ENCODE measurements at regions not wholly inside any gene's neighbourhood (a gene's known extent, or its start where the extent isn't known, plus 50 kb on each side); places are given as distances from the start of the nearest gene placed in this dataset.

DNA sequence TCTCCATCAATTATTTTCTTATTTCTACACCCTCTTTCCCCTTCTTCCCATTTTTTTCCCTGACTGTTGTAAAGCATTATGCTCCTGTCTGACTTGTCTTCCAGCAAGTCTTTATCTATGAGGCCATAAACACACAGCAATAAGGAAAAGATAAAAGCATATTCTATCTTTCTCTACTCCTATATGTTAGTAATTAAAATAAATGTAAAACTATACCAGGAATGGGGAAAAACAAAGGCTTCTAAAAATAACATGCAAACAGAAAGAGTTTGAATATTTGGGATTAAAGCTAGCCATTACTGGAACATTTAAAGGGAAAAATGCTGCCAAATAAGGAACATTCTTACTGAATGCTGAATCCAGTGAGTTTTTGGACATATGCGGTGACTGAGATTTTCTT is 471.7 kb upstream of the HS3ST1 start:
- no peak for DNase-seq
- intact Hi-C loops (cut with micrococcal nuclease) = no loop called here
- no peak for ATAC-seq

DNA sequence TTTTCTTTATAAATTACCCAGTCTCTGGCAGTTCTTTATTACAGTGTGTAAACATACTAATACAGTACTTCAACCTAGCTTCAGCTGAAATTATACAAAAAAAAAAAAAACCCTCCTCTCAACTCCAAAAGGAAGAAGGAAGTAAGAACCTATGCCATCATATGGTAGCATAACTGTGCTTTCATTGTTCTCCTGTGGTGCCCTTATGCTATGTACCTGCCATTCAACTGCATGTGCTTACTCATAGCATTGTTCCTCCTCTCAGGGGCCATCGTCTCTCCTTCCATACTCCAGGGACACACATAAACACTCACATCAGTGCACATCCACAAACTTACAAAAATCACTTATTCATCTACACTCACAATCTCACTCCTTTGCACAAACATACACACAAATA is 470.1 kb upstream of the HS3ST1 start:
- intact Hi-C loops (cut with micrococcal nuclease) = no loop called here
- ATAC-seq (no peak), DNase-seq (no peak)

DNA sequence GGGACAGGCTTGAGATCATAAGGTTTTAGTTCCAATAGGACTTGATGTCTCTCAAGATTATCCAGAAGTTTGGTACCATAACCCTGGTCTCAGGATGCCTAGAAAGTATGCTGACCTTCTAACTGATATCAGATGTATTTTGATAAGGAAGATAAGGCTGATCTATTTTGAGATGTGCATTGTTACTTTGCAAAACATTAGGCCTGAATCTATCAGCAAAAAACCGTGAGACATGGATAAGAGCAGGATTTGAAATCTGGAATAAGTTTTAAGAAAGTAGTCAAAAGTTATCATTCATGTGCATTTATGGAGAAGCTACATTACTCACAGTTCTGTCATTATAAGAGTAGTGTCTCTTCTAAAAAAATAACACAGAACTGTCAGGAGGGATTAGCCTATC is 467.1 kb upstream of the HS3ST1 start:
- intact Hi-C loops (cut with micrococcal nuclease) = no loop called here
- no peak for ATAC-seq
- DNase-seq = no peak

DNA sequence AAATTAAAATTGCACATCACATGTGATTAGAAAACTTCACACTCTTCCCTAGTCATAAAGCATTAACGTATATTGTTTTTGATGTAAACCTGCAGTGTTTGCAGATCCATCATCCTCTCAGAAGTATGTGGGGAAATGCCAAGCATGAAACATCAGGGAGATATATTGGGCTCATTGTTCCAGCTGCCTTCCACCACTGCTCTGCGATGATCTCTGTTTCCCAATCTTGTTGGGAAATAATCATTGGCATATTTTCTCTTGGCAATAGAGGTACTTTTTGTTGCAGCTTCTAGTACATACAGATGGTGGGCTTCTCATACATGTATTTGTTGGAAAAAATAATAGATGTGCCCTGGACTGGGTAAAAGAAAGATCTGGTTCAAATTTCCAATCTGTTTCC is 466.3 kb upstream of the HS3ST1 start:
- DNase-seq (no peak), ATAC-seq (no peak)
- intact Hi-C loops (cut with micrococcal nuclease) = no loop called here

DNA sequence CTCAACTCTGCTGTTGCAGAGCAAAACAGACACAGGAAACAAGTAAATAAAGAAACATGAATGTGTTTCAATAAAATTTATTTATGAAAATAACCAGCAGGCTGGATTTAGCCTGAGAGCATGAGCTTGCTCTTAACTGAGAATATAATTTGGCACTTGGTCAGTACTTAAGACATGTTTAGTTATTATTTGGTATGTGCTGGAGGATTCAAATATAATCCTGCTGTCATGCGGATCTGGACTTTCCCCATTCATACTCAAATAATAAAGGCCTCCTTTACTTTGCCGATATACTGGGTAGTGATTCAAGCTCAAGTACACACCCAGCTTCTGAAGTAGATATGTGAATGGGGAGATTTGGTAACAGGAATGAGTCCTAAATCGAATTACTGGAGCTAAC is 465.5 kb upstream of the HS3ST1 start:
- intact Hi-C loops (cut with micrococcal nuclease) = no loop called here
- no peak for ATAC-seq
- DNase-seq = no peak

DNA sequence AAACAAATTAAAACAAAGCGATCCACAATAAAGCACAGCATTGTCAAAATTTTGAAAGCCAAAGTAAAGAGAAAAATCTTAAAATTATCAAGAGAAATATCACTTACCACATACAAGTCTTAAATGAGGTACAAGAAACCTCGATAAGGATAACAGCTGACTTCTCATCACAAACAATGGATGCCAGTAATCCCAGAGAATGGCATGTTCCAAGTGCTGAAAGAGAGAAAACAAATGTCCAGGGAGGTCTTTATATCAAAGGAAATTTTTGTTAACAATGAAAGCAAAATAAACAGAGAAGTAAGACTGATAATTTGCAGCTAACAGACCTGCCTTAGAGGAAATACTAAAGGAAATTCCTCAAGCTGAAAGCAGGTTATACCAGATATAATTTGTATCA is 460.4 kb upstream of the HS3ST1 start:
- DNase-seq (no peak), ATAC-seq (no peak)
- intact Hi-C loops (cut with micrococcal nuclease) = no loop called here

DNA sequence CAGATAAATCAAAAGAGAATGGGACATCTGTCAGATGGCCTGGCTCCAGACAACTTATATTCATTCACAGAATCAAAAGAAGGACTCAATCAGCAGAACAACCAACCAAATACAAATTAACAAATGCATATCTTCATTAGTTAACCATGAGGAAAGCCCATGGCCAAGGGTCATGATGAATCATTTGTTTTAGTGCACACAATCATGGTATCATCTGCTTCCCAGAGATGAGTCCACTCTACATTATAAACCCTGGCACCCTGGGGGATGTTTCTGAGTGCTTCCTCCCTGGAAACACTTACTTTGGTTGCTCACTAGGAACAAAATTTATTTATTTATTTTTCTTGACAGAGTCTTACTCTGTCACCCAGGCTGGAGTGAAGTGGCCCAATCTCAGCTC is 453.3 kb upstream of the HS3ST1 start:
- DNase-seq (no peak), ATAC-seq (no peak)
- intact Hi-C loops (cut with micrococcal nuclease) = no loop called here

DNA sequence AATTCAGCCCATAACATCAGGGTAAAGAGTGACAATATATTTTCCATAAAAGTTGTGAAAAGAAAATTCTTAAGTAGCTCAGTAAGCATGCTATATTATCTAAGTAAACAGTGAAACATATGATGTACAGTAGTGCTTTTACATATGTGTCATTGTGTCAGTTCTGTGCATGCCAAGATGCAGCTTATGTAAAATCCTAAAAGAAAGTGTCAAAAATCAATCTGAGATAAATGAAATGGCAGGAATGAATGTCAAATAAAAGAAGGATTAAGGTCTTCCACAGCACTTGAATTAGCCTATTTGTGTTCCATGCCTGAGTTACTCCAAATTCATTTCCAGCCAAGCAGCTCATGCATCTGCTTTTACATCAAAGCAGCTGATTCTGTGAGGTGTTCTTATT is 452.7 kb upstream of the HS3ST1 start:
- no peak for DNase-seq
- ATAC-seq = no peak
- intact Hi-C loops (cut with micrococcal nuclease) = no loop called here

DNA sequence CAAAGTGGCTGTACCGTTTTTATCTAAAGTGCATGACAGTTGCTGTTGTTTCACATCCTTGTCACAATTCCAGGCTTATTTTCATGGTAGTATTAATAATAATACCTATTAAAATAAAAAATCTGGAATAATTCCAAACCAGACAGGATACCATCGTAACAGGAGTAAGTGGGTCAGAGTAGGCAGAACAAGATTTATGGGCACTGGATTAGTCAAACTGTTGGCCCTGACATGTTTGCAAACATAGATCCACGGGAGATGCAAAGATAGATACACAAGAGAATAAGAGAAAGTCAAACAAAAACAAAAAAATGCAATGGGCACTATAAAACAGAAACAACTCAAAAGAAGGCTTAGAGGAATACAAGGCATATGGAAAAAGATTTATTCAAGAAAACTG is 449.5 kb upstream of the HS3ST1 start:
- ATAC-seq = no peak
- intact Hi-C loops (cut with micrococcal nuclease) = no loop called here

DNA sequence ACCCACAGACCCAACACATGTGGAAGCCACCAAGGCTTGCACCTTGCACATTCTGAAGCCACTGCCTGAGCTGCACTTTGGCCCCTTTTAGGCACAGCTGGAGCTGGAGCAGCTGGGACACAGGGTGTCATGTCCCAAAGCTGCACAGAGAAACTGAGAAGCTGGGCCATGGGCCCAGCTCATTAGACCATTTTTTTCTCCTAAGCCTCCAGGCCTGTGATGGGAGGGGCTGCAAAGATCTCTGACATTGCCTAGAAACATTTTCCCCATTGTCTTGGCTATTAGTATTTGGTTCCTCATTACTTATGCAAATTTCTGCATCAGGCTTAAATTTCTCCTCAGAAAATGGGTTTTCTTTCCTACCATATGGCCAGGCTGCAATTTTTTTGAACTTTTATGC is 447.4 kb upstream of the HS3ST1 start:
- DNase-seq (no peak), ATAC-seq (no peak)
- intact Hi-C loops (cut with micrococcal nuclease) = no loop called here

More for the DNA sequence above, 449.5 kb upstream of the HS3ST1 start:
- DNase-seq = no peak

DNA sequence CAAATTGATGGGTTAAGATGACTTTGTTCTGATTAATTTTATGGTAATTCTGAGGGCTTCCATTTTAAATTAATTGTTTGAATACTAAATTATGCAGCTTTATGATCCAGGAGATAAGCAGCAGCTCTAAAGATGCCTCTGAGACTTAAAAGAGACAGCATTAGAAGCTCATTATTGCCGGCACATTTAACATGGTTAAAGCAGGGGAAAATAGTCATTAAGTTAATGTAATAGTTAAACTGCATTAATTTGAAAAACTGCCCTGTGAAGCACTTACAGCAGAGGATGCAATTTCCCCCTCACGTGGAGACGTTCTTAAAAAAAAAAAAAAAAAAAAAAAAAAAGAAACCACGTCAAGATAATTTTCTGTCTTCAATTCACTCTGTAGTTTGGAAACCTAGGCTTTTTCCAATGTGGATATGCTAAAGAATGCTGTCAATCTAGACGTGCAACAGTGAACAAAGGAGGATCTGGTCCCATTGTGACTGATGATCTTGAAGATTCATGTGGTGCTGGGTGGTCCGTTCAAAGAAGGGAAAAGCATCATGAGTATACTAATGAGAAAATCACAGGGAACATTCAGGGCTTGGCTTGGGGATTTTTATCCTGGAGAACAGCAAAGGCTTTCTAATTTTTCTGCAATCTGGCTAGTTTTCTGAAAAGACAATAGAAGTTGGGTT is 440.6 kb upstream of the HS3ST1 start:
- no peak for DNase-seq
- intact Hi-C loops (cut with micrococcal nuclease) = no loop called here
- ATAC-seq = no peak

DNA sequence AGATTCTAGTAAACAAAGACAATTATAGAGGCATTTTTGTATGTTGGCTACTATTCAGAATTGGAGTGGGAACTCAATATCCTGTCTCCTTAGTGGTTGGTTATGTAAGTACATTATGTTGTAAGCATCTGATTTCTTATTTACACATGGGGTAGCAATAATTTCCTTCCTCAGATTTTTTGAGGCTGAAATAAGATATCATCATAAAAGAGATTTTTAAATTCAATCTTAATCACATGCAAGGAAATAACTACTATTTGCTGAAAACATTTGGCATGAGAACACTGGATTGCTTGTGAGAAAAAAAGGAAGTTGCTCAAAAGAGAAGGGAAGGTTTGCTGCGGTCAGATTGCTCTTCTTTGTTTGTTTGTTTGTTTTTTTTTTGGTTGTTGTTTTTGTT is 437.7 kb upstream of the HS3ST1 start:
- no peak for DNase-seq
- ATAC-seq = no peak

DNA sequence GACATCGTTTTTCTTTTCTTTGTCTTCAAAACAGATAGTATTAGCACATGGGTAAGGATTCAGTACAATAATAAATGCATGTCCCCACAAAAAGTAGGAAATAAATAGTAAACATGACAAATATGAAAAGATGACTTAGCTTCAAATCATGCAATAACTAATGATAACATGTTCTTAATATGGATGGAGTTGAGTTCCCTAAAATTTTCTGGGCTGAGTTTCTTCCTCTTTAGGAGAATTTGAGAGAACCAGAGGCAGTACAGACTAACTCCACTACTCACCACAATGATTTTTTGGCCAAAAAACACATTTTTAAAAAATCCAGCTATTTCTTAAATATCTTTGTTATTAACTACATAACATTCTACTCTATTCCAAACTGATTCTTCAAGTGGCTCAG is 432.3 kb upstream of the HS3ST1 start:
- intact Hi-C loops (cut with micrococcal nuclease) = no loop called here
- DNase-seq (no peak), ATAC-seq (no peak)

More for the DNA sequence above, 437.7 kb upstream of the HS3ST1 start:
- intact Hi-C loops (cut with micrococcal nuclease) = no loop called here

DNA sequence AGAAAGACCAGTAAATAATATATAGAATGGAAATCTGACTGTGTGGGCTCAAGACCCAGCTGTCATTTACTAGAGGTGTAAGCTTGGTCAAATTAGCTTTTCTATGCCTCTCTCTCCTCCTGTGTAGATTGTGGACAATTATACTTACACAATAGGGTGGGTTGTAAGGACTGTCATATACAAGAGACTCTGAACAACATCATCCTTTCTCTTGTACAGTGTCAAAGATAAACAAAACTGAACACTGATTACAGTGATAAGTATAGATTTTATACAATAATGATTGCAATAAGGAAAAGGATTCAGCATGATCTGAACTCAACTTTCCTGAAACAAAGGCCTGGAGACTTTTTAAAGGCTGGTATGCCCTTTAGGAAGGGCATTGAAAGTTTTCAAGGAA is 429.2 kb upstream of the HS3ST1 start:
- intact Hi-C loops (cut with micrococcal nuclease) = no loop called here
- DNase-seq = no peak
- ATAC-seq = no peak

DNA sequence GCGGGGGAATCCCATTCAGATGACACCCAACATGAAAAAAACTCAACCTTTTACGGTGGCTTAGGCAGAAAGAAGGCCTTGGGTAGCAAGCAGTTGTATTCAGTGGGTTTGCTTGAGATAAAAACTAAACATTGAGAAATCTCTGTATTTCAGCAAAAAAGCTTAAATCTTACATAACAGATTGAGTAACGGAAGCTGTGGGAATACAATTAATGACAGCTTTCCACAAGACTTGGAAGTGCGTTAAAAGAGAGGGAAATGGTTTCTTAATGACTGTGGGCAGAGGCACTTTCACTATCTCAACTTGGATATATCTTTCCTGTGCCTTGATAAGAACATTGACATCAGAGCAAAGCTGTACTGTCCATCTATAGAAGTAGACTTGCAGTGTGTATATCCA is 418.5 kb upstream of the HS3ST1 start:
- peak; percentile 41 for ATAC-seq
- no peak for DNase-seq
- intact Hi-C loops (cut with micrococcal nuclease) = no loop called here

DNA sequence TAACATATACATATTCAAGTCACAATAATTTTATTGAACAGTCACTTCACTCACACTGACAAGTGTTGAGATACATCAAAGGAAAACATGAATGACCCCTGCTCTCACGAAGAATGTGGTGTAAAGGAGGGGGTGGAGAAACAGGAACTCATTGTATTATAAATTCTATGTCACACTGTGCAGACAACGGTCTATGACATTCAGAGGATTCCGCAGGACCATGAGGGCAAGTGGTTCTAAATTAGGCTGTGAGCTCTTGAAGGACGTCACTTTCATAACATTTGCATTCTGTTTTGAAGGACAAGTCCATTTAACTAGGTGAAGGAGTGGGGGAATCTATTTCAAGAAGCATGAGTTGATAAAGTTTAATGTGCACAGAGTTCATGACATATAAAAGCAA is 415.2 kb upstream of the HS3ST1 start:
- no peak for DNase-seq
- intact Hi-C loops (cut with micrococcal nuclease) = no loop called here
- peak; percentile 82 for ATAC-seq

DNA sequence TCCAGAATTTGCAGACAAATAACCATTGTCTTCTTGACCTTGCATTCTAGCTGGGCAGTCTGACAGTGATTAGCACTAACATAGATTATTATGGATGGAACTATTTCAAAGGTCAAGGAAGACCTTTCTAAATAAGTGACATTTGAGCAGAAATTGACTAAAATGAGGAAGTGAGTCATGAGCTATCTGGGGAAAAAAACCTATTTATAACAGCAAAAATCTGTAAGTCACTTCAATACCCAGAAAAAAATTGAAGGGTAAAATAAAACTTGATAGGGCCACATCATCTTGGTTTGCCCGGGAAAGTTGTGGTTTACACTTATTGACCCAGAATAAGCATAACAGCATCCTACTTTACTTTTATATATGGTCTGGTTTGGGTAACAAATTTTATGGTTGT is 414.6 kb upstream of the HS3ST1 start:
- DNase-seq = no peak
- no peak for ATAC-seq
- intact Hi-C loops (cut with micrococcal nuclease) = no loop called here

DNA sequence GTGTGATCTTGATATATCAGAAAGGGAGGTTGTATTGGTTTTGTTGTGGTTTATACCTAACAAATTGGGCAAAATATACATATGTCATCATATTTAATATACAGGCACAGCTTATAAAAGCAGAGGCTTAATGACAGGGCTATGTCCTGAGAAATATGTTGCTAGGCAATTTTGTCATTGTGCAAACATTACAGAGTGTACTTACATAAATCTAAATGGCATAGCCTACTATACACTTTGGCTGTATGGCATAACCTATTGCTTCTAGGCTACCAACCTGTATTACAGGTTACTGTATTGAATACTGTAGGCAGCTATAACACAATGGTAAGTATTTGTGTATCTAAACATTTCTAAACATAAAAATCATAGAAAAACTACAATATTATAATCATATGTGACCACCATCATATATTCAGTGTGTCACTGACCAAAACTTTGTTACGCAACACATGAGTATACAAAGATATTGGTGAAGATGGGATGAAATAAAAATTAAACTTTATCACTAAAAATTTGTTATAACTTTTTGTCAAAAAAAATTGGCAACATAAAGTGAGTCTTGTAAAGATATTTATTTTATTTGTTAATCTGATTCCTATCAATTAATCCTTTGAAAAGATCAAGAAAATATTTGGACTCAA is 414.0 kb upstream of the HS3ST1 start:
- no peak for DNase-seq
- ATAC-seq = no peak
- intact Hi-C loops (cut with micrococcal nuclease) = no loop called here

DNA sequence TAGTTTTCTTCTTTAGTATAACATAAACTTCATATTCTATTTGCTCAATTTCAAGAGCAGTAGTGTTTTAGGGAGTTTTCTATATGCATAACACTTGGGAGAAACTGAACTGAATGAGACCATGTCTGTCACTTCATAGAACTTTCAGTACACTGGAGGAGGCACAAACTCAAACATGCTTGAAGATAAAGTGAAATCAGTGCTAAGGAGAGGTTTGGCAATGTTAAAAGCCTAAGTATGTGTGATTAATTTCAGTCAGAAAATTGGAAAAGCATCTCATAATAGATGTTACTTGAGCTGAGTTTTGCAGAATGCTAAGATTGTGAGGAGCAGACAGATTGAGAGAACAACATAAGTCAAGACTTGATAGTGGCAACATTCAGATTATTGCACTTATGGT is 411.2 kb upstream of the HS3ST1 start:
- intact Hi-C loops (cut with micrococcal nuclease) = no loop called here
- ATAC-seq = no peak
- DNase-seq = no peak

DNA sequence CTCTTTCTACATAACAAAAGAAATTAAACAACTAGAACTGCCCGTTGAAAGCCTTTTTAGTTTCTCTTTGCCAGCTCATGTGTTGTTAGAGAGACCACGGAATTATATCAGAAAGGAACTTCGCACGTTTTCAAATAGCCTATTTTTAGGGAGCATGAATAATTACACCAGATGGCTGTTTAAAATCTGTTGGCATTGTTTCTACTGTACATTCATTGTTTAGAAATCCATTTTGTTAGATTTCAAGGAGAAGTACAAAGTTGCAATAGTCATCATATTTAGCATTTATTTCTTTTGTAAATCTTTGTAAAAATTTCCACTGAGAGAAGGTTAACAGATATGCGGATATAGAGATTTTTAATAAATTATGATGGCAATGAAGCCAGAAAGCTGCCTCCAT is 403.0 kb upstream of the HS3ST1 start:
- intact Hi-C loops (cut with micrococcal nuclease) = no loop called here
- DNase-seq (no peak), ATAC-seq (no peak)

DNA sequence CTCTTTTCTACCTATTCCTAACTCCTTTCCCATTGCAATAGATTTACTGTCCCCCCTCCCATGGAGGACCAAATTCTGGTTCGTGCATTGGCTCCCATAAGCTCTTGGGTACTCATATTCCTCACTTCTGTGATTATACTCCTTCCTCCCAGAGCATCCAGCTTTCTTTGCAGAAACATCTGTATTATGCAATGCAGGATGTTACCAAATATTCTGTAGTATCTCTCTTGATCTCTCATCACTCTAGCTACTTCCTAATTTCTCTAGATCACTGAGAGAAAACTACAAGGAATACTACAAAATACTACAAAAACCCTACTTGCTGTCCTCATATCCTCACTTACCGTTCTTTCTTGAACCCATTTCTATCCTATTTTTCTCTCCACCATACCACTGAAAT is 395.9 kb upstream of the HS3ST1 start:
- DNase-seq (no peak), ATAC-seq (no peak)
- intact Hi-C loops (cut with micrococcal nuclease) = no loop called here
